ENCODE measurements at regions not wholly inside any gene's neighbourhood (a gene's known extent, or its start where the extent isn't known, plus 50 kb on each side); places are given as distances from the start of the nearest gene placed in this dataset.

DNA sequence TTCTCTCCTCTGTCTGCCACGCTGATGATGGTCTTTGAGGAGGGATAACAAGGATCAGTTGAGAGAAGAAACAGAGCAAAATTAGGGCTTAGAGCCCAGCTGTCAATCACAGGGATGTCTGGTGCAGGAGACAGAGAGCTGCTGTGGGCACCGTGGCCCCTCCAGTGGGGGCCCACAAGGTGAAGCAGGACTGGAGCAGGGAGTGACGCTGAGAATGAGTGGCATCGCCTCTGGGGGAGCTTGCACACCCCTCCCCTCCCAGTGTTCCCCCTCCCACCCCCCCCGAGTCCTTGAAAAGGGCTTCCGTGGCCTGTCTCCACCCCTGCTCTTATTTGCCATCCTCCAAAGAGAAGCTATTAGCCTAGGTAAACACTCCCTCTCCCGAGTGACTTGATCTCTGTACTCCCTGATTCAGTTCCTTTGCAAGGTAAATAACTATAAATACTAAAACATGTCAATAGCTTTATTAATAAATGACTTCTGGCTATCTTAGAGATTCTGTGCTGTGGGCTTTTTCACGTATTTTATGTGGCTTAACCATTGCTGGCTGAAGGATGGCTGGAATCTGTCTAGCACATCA is 440.0 kb downstream of the ZNF536 start:
- H3K36me3 ChIP-seq: no peaks in the 10 kb centered on the region
- TF ChIP-seq, protein P1, sequence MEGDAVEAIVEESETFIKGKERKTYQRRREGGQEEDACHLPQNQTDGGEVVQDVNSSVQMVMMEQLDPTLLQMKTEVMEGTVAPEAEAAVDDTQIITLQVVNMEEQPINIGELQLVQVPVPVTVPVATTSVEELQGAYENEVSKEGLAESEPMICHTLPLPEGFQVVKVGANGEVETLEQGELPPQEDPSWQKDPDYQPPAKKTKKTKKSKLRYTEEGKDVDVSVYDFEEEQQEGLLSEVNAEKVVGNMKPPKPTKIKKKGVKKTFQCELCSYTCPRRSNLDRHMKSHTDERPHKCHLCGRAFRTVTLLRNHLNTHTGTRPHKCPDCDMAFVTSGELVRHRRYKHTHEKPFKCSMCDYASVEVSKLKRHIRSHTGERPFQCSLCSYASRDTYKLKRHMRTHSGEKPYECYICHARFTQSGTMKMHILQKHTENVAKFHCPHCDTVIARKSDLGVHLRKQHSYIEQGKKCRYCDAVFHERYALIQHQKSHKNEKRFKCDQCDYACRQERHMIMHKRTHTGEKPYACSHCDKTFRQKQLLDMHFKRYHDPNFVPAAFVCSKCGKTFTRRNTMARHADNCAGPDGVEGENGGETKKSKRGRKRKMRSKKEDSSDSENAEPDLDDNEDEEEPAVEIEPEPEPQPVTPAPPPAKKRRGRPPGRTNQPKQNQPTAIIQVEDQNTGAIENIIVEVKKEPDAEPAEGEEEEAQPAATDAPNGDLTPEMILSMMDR (IDR thresholded peaks at IDR 0.05): no peak
- no peaks in the 10 kb centered on the region for H3K9me3 ChIP-seq
- ATAC-seq: no peak
- intact Hi-C loops (cut with DNase I): no loop called here
- peaks cover 6% of the 10 kb centered on the region for H3K27me3 ChIP-seq
- no peak overlapping the region for H3K4me3 ChIP-seq
- no peaks in the 10 kb centered on the region for H3K4me1 ChIP-seq
- H3K27ac ChIP-seq: no peak overlapping the region
- DNase-seq: no peak

DNA sequence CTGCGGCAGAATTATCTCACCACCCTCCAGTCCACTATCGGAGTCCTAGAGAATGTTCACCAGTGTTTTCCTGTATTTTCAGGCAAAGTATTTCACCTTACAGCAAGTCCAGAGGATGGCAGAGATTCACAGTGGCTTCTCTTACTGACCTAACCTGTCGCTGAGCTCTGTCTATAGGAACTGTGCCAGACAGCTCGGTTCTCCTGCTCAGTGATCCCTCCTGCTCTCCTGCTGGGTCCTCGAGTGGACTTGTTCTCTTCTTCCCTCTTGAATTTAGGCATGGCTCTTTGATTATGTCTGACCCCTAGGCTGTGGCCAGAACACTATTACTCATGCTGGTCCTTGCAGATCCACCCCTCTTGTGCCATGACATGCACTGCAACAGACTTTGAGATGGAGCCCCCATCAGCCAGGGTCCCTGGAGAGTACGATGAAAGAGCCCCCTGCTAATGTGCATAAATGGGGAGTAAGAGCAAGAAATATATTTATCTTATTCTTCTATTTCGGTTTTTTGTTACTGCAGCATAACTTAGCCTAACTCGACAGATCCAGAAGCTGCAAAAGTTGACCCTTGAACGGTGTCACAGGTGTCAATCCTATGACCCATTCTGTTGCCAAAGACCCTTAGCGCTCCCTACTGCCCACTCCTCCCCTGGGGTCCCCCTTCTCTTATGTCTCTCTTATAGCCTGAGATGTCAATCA is 439.4 kb downstream of the ZNF536 start:
- intact Hi-C loops (cut with DNase I): no loop called here
- ATAC-seq: no peak
- H3K4me3 ChIP-seq: no peak overlapping the region
- no peaks in the 10 kb centered on the region for H3K36me3 ChIP-seq
- no peaks in the 10 kb centered on the region for H3K4me1 ChIP-seq
- H3K9me3 ChIP-seq: no peaks in the 10 kb centered on the region
- TF ChIP-seq, protein P1 (IDR thresholded peaks at IDR 0.05): no peak
- H3K27ac ChIP-seq: no peak overlapping the region
- DNase-seq: no peak
- H3K27me3 ChIP-seq: peaks cover 6% of the 10 kb centered on the region

DNA sequence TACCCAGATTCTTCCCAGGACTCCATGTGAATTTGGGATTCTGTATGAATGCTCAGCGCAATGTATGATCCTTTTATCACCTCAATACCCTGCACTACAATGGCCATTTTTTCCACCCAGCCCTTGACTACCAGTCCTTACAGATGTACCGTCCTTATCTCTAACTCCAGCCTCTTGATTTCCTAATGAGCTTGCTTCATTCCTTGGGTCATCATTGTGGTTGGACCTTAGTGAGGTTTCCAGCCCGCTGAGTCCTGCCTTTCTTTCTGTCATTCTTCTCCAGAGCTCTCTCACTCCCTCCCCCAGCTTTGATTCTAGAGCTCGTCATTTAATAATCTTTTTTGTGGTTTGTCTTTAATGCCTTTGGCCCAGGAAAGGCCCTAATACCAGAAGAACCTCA is 438.5 kb downstream of the ZNF536 start:
- Histone ChIP-seq H3K9me3 (no peaks in the 10 kb centered on the region), H3K27me3 (peaks cover 6% of the 10 kb centered on the region), H3K4me3 (no peak overlapping the region), H3K36me3 (no peaks in the 10 kb centered on the region), H3K4me1 (no peaks in the 10 kb centered on the region), H3K27ac (no peak overlapping the region)
- DNase-seq: no peak
- ATAC-seq: no peak
- TF ChIP-seq, protein P1 (IDR thresholded peaks at IDR 0.05): no peak
- intact Hi-C loops (cut with DNase I): no loop called here

GRCh38 chr19:30807278-30807677 is 435.1 kb downstream of the ZNF536 start:
- Histone ChIP-seq H3K27ac (no peak overlapping the region), H3K27me3 (no peaks in the 10 kb centered on the region), H3K36me3 (no peaks in the 10 kb centered on the region), H3K4me3 (no peak overlapping the region), H3K4me1 (no peaks in the 10 kb centered on the region), H3K9me3 (no peaks in the 10 kb centered on the region)
- no peak for ATAC-seq
- intact Hi-C loops (cut with DNase I): no loop called here
- TF ChIP-seq, protein P1 (IDR thresholded peaks at IDR 0.05): no peak
- no peak for DNase-seq

DNA sequence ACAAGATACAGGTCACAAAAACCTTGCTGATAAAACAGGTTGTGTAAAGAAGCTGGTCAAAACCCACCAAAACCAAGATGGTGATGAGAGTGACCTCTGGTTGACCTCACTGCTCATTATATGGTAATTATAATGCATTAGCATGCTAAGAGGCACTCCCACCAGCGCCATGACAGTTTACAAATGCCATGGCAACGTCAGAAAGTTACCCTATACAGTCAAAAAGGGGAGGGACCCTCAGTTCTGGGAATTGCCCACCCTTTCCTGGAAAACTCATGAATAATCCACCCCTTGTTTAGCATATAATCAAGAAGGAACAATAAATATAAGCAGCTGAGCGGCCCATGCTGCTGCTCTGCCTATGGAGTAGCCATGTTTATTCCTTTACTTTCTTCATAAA is 434.1 kb downstream of the ZNF536 start:
- TF ChIP-seq, protein P1 (IDR thresholded peaks at IDR 0.05): no peak
- H3K36me3 ChIP-seq: no peaks in the 10 kb centered on the region
- H3K27me3 ChIP-seq: no peaks in the 10 kb centered on the region
- H3K27ac ChIP-seq: no peak overlapping the region
- ATAC-seq (no peak), DNase-seq (no peak)
- intact Hi-C loops (cut with DNase I): no loop called here
- H3K9me3 ChIP-seq: no peaks in the 10 kb centered on the region
- no peaks in the 10 kb centered on the region for H3K4me1 ChIP-seq
- no peak overlapping the region for H3K4me3 ChIP-seq
